DND-41 (cell line): ENCODE measurements at regions not wholly inside any gene's neighbourhood (a gene's known extent, or its start where the extent isn't known, plus 50 kb on each side); places are given as distances from the start of the nearest gene placed in this dataset.

Experiments
- EZH2 ChIP-seq: IDR thresholded peaks from 3 replicates; pipeline ENCODE4 v1.6.1; 2012; ENCODE audit warnings: borderline replicate concordance, low read depth, mild to moderate bottlenecking, moderate library complexity, low read length, inconsistent platforms; ENCODE audit not compliant: severe bottlenecking
- TF ChIP-seq, protein P1 (sequence below): IDR thresholded peaks from 2 replicates; pipeline ENCODE4 v1.5.1; 2012; ENCODE audit warnings: borderline replicate concordance, low read length, moderate library complexity, mild to moderate bottlenecking; ENCODE audit not compliant: poor library complexity, severe bottlenecking; ENCODE audit errors: extremely low read depth

DNA sequence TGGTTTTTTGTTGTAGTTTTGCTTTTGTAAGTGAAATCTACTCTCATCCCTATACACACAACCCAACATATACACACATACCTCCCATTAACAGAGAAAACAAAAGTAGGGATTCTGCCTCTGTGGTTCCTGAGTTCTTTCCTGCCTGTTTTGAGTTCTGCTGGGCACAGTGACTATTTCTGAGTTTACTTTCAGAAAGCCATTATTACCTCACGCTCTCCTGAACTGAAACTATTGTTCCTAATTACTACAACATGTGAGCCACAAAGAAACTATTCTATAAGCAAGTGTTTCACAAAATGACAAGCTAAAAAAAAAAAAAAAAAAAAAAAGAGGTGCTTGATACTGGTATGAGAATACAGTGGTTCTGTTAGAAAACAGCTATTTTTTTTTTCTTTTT is 110.9 kb downstream of the ALG10B start:
- TF ChIP-seq, protein P1, sequence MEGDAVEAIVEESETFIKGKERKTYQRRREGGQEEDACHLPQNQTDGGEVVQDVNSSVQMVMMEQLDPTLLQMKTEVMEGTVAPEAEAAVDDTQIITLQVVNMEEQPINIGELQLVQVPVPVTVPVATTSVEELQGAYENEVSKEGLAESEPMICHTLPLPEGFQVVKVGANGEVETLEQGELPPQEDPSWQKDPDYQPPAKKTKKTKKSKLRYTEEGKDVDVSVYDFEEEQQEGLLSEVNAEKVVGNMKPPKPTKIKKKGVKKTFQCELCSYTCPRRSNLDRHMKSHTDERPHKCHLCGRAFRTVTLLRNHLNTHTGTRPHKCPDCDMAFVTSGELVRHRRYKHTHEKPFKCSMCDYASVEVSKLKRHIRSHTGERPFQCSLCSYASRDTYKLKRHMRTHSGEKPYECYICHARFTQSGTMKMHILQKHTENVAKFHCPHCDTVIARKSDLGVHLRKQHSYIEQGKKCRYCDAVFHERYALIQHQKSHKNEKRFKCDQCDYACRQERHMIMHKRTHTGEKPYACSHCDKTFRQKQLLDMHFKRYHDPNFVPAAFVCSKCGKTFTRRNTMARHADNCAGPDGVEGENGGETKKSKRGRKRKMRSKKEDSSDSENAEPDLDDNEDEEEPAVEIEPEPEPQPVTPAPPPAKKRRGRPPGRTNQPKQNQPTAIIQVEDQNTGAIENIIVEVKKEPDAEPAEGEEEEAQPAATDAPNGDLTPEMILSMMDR, result no peak
- TF ChIP-seq EZH2, result no peak
